B cell (primary cell): ENCODE measurements at regions not wholly inside any gene's neighbourhood (a gene's known extent, or its start where the extent isn't known, plus 50 kb on each side); places are given as distances from the start of the nearest gene placed in this dataset.

ENCODE experiments used
- EZH2 ChIP-seq: IDR thresholded peaks from 2 replicates; pipeline ENCODE4 v1.6.1; 2012; ENCODE audit warnings: borderline replicate concordance, low read depth, mild to moderate bottlenecking, moderate library complexity, low read length; ENCODE audit not compliant: insufficient read depth, poor library complexity, severe bottlenecking
- TF ChIP-seq, protein P1 (sequence below): fragments of 200-600 bp; IDR thresholded peaks from one replicate; pipeline ENCODE4 v1.8.0; 2022; ENCODE audit warnings: antibody characterized with exemption, mild to moderate bottlenecking

DNA sequence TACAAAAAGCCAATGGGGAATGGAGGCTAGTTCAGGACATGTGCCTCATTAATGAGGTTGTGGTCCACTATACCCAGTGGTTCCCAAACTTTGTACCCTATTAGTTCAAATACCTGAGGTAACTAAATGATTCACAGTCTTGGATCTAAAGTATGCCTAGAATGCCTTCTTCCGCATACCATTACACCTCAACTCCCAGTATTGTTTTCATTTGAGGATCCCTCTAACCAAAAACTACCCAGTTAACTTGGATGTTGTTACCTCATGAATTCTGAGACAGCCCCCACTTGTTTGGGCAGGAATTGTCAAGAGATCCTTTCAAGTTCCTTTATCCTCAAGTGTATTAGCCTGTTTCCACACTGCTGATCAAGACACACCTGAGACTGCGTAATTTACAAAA is 439.2 kb downstream of the PCDH10 start:
- TF ChIP-seq, protein P1, sequence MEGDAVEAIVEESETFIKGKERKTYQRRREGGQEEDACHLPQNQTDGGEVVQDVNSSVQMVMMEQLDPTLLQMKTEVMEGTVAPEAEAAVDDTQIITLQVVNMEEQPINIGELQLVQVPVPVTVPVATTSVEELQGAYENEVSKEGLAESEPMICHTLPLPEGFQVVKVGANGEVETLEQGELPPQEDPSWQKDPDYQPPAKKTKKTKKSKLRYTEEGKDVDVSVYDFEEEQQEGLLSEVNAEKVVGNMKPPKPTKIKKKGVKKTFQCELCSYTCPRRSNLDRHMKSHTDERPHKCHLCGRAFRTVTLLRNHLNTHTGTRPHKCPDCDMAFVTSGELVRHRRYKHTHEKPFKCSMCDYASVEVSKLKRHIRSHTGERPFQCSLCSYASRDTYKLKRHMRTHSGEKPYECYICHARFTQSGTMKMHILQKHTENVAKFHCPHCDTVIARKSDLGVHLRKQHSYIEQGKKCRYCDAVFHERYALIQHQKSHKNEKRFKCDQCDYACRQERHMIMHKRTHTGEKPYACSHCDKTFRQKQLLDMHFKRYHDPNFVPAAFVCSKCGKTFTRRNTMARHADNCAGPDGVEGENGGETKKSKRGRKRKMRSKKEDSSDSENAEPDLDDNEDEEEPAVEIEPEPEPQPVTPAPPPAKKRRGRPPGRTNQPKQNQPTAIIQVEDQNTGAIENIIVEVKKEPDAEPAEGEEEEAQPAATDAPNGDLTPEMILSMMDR = no peak
- no peak for TF ChIP-seq EZH2
